ENCODE measurements at regions not wholly inside any gene's neighbourhood (a gene's known extent, or its start where the extent isn't known, plus 50 kb on each side); places are given as distances from the start of the nearest gene placed in this dataset.

GRCh38 chr4:1511441-1512041 is 105.3 kb upstream of the NKX1-1 start:
- no peak for DNase-seq (ENCODE audit: low read depth)

GRCh38 chr4:1510931-1511330 is 104.7 kb upstream of the NKX1-1 start:
- DNase-seq (ENCODE audit: low read depth), result no peak

GRCh38 chr4:1509366-1509765 is 103.1 kb upstream of the NKX1-1 start:
- DNase-seq (ENCODE audit: low read depth), result no peak

DNA sequence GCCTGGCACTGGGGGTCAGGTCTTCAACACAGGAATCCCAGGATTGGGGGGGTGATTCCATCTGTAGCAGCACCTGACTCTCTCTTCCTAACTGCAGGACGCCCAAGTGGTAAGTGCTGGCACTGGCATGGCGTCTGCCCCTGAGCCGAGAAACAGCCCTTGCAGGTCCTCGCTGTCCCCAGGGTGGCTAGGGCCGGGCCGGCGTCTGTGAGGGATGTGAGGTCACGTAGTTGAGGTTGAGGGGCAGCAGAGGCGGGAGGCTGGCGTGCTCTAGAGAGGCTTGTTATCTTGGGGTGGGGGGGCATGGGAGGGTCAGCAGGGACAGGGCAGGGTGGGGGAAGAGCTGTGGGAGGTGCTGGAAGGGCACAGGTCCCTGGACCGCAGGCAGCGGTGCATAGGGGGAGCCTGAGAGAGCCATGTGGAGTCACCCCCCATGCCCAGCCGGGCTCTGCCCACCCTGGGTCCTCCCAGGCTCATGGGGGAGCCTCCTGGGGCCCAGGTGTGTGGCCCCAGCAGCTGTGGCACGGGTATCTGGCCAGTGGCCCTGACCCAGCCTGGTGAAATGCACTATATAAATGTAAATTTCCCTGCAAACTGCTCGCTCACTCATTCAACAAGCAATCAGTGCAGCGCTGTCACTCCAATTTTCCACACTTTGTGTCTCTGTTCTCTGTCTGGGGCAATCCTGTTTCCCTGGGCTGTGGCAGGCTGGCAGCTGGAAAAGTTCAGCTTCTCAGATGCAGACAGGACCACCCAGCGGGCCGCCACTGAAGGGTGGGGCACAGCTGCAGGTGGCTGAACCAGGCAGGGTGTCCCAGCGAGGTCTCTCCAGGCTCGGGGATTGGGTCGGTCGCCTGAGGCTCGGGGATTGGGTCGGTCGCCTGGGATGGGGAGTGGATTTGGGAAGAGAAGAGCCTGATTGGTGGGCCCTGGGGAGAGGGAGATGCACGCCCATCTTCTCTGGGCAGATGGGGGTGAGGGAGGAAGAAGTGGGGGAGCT is 102.2 kb upstream of the NKX1-1 start:
- no peak for DNase-seq (ENCODE audit: low read depth)

DNA sequence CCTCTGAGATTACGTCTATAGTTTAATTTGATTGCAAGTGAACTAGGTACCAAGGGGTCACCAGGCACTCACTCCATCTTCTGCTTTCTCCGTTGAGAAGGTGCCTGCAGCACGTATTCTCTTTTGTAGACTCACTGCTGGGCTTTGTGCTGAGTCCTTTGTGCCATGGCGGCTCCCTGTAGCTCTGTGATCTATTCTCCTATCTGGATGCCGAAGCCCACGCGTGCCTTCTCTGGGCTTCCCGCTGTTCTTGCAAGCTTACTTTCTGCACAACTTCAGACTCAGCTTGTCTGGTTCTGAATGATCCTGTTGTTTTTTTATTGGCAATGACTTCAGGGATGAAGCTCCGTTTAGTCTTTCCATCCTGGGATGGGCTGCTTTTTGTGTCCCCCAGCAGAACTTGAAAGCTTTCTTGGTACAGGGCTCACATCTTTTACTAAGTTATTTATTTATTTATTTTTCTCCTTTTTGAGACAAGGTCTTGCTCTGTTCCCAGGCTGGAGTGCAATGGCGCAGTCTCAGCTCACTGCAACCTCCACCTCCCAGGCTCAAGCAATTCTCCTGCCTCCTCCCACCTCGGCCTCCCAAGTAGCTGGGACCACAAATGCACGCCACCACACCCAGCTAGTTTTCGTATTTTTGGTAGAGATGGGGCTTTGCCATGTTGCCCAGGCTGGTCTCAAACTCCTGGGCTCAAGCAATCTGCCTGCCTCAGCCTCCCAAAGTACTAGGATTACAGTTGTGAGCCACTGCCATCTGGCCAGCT is 100.9 kb upstream of the NKX1-1 start:
- DNase-seq (ENCODE audit: low read depth), result no peak

- DNase-seq (ENCODE audit: low read depth), result no peak
Observed at GRCh38 chr4:1505511-1506460, 99.5 kb upstream of the NKX1-1 start.

- no peak for DNase-seq (ENCODE audit: low read depth)
Observed at GRCh38 chr4:1504595-1505500, 98.6 kb upstream of the NKX1-1 start.

- DNase-seq (ENCODE audit: low read depth), result no peak
Observed at GRCh38 chr4:1503583-1504471, 97.6 kb upstream of the NKX1-1 start.

DNA sequence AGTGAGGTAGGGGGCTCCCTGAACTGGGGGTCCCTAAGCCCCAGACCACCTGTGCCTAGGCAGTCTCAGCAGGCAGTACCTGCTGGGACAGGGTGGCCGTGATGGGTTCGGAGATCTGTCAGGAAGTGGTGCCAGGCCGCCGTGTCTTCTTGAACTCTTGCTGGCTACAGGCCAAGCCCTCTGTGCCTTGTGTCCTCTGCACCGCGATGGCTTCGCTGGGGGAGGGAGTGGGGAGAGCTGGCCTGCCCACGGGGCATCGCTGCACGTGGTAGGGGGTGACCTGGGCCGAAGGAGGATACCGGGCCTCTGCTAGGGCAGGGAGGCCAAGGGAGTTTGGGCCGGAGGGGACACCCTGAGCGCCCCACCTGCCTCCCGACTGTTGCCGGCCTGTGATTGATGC is 96.7 kb upstream of the NKX1-1 start:
- no peak for DNase-seq (ENCODE audit: low read depth)

- DNase-seq (ENCODE audit: low read depth), result no peak
Observed at GRCh38 chr4:1502501-1502886, 96.3 kb upstream of the NKX1-1 start.

DNA sequence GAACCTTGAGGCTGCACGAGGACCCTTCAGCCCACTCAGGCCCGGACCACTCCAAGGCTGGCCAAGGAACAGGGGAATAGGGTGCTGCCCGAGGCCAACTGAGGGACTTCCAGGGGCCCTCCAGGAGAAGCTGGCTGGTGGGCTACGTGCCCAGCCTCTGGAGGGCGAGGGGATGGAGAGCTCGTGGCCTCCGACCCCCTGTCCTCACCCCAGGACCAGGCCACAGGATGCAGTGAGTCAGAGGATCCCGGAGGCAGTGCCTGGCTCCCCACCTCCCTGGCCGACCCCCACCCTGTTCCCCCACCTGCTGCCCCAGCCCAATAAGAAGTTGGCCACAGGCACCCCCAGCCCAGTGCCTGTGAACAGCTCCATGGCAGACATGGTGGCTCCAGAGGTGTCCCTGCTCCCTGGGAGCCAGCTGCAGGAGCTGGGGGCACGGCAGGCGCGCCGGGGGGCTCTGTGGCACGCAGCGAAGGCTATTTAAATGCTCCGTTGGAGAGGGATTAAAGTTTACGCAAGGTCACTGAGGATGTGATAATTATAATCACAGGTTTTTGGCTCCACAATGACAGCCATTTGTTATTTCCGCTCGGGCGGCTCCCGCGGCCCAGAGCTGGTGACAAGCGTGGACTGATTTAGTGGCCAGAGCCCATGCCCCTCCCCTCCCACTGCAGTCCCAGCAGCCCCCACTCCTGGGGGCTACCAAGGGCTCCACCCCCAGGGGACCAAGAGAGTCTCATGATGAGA is 95.7 kb upstream of the NKX1-1 start:
- DNase-seq (ENCODE audit: low read depth), result no peak

GRCh38 chr4:1500966-1501753 is 94.9 kb upstream of the NKX1-1 start:
- DNase-seq (ENCODE audit: low read depth), result no peak

GRCh38 chr4:1500231-1500965 is 94.2 kb upstream of the NKX1-1 start:
- DNase-seq (ENCODE audit: low read depth), result no peak

GRCh38 chr4:1499465-1499864 is 93.2 kb upstream of the NKX1-1 start:
- no peak for DNase-seq (ENCODE audit: low read depth)

DNA sequence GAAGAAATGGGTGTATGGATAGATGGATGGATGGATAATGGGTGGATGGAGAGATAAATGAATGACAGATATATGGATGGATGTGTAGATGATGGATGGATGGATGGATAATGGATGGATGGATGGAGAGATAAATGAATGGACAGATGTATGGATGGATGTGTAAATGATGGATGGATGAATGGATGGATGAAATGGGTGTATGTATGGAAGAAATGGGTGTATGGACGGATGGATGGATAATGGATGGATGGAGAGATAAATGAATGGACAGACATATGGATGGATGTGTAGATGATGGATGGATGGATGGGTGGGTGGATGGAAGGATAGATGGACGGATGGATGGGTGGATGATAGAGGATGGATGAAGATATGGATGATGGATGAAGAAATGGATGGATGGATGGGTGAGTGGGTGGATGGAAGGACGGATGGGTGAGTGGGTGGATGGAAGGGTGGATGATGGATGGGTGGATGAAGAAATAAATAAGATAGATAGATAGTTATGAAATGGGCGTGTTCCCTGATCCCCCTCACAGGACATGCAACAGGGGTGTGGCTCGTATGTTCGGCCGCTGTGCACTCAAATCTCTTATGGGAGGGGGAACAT is 91.1 kb upstream of the NKX1-1 start:
- DNase-seq (ENCODE audit: low read depth), result no peak

DNA sequence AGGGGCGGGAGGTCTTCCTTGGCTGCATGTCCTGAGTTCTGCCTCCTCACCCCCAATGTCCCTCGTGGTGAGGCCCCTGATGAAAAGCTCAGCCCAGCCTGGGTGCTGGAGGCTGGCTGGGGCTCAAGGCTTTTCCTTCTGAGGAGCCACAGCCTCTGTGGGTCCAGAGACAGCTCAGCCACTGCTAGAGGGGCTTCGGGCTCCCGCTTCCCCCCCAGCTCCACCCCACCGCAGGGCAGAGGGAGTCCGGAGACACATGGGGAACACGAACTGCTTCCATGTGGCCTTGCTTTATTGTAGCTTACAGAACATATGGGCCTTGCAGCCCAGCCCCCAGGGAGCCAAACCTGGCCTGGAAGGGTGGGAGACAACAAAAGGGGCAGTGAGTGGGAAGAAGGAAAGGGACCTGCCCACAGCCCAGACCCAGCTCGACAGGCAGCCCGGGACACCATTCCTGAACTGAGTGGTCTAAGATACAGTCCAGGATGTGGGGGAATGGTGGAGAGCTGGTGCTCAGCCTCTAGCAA is 89.9 kb upstream of the NKX1-1 start:
- no peak for DNase-seq (ENCODE audit: low read depth)
